ENCODE measurements at regions not wholly inside any gene's neighbourhood (a gene's known extent, or its start where the extent isn't known, plus 50 kb on each side); places are given as distances from the start of the nearest gene placed in this dataset.

DNA sequence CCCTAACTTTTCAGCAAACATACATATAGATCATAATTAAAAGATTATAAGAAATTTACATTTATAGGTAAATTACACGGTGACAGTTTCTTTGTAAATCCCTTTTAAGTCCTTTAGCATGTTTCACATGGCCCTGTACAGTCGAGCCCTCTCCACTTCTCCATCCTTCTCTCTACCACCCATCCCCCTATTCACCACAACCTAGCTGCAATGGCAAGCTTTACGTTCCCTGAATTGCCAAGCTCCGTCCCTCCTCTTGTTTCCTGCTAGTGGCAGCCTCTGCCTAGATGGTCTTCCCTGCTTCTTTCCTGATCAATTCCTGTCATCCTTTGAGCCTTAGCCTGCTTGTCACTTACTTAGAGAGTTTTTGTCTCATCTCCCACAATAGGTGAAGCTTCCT is 116.2 kb downstream of the TMA16 start:
- no peak for ATAC-seq (ENCODE audit: low FRiP score)
- no peak for DNase-seq (ENCODE audit: low spot score)
- no peak for TF ChIP-seq CTCF (IDR thresholded peaks at IDR 0.05)

- DNase-seq (ENCODE audit: low spot score), result no peak
- TF ChIP-seq CTCF (IDR thresholded peaks at IDR 0.05), result no peak
- no peak for ATAC-seq (ENCODE audit: low FRiP score)
These were observed 116.7 kb downstream of the TMA16 start for GRCh38 chr4:163611182-163611581.

DNA sequence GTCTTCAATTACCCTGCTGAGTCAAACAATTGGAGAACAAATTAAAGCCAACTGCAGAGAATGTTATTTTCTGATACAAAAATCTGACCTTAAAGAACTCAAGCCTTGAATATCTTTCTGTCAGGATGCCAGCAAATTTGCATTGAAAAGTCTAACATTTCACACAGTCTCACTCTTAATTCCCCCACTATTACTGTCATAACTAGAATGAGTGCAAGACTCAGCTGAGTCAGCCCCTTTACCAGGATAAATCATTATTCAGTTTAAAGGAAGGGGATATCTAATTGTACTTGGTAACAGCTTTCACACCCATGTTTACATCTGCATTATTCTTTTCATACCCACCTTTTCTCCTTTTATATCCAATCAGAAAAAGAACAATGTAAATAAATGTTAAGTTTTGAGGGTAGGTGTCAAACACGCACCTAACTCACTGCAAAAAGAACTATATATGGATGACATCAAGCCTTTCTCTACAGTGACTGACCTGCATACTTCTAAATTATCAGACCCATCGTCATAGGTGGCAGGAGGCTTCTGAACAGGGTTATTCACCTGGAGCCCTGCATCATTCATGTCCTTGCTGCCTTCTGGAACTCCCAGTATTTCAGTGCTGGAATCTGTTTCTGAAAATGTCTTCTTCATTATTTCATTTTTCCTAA is 117.4 kb downstream of the TMA16 start:
- DNase-seq (ENCODE audit: low spot score) (no peak), ATAC-seq (ENCODE audit: low FRiP score) (no peak)
- no peak for TF ChIP-seq CTCF (IDR thresholded peaks at IDR 0.05)

DNA sequence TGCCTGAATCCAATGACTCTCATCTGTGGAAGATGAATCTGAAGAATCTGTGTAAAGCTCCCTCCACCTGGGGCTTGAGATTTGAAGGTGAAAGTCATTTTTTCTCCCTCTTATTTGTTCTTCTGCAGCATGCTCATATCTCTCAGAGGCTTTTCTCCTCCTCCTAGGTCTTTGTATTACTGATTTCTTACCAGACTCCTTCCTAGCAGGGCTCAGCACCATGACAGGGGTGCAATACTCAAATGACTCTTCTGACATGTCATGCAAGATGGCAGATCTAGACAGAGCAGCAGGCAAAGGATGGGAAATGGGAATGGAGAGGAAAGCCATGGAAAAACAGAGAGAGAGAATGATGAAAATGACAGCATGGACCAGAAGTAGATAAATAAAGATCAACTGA is 118.3 kb downstream of the TMA16 start:
- ATAC-seq (ENCODE audit: low FRiP score), result no peak
- DNase-seq (ENCODE audit: low spot score), result no peak
- no peak for TF ChIP-seq CTCF (IDR thresholded peaks at IDR 0.05)

GRCh38 chr4:163613383-163613782 is 118.9 kb downstream of the TMA16 start:
- ATAC-seq (ENCODE audit: low FRiP score) (no peak), DNase-seq (ENCODE audit: low spot score) (no peak)
- no peak for TF ChIP-seq CTCF (IDR thresholded peaks at IDR 0.05)

DNA sequence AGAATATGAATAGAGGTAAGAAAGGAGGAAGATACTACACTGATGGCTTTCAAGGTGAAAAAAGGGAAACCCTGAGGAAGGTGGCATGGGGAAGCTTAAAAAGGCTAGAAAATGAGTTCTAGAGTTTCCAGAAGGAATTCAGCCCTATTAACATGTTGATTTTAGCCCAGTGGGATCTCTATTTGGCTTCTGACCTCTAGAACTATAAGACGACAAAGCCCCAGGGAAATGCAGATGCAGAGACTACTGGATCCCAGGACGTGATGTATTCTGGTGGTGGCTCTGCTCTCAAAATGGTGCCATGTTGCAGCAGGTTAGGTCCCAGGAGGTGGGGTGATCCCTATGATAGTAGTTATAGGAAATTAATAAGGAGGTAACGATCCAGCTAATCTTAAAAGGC is 120.4 kb downstream of the TMA16 start:
- DNase-seq (ENCODE audit: low spot score), result no peak
- no peak for ATAC-seq (ENCODE audit: low FRiP score)
- TF ChIP-seq CTCF (IDR thresholded peaks at IDR 0.05), result no peak

DNA sequence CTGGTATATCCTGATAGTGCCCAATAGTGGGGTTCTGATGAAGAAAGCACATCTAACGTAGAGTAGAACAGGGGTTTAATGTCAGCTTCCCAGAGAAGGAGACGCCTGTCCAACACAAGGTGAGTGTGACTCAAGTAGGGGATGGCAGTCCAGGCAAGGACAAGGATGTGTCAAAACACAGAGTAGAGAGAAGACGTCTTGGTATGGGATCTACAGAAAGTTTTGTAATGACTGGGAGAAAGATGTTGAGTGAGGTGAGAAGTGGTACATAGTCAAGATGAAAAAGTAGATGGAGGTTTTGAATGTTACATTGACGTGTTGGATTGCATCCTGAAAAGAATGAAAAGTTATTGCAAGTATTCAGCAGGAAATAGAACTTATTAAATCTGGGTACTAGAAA is 124.4 kb downstream of the TMA16 start:
- DNase-seq (ENCODE audit: low spot score), result no peak
- ATAC-seq (ENCODE audit: low FRiP score), result no peak
- no peak for TF ChIP-seq CTCF (IDR thresholded peaks at IDR 0.05)

Measured in omental fat pad (tissue), 3 donors.